SK-N-SH (cell line): ENCODE measurements at regions not wholly inside any gene's neighbourhood (a gene's known extent, or its start where the extent isn't known, plus 50 kb on each side); places are given as distances from the start of the nearest gene placed in this dataset.

ENCODE experiments used
- CTCF ChIA-PET: fragments of 300-600, 350-600 bp; formaldehyde crosslinking; extraction: SDS; loops from one replicate; lab custom pipeline; 2021; lab: Yijun Ruan, JAX
- POLR2A ChIA-PET: fragments of 350-600 bp; sonication (Branson Sonifier 250); formaldehyde crosslinking; extraction: SDS; loops from one replicate; lab custom pipeline; 2020; ENCODE audit warnings: antibody characterized with exemption, inconsistent platforms; lab: Yijun Ruan, JAX
- DNase-seq: peaks from one replicate; pipeline ENCODE4 v3.0.0; 2012
- H2AFZ ChIP-seq: fragments of 200-600 bp; sonication (generic); 2 replicates; pipeline ENCODE4 v1.8.1; 2016; ENCODE audit warnings: antibody characterized with exemption, mild to moderate bottlenecking, low read depth
- H3F3A ChIP-seq: fragments of 200-600 bp; sonication (generic); replicated peaks from 2 replicates; pipeline ENCODE3; 2016; ENCODE audit warnings: antibody characterized with exemption, mild to moderate bottlenecking; ENCODE audit not compliant: insufficient read depth
- H3K27ac ChIP-seq, 2 experiments: fragments of 200-500 bp in 1 of 2; fragments of 200-600 bp in 1 of 2; sonication (Bioruptor generic) in 1 of 2; sonication (generic), shearing (Covaris generic) in 1 of 2; 2 replicates each; pipeline versions ENCODE4 v1.5.1 to v1.6.1; 2014 to 2016; ENCODE audit warnings: low read depth in 2 of 2, inconsistent platforms in 1 of 2, low read length in 1 of 2, mild to moderate bottlenecking in 1 of 2, mixed read lengths in 1 of 2
- H3K27me3 ChIP-seq: fragments of 200-600 bp; sonication (generic), shearing (Covaris generic); 2 replicates; pipeline ENCODE4 v1.6.1; 2016; ENCODE audit warnings: mixed run types; ENCODE audit not compliant: insufficient read depth
- H3K36me3 ChIP-seq, 2 experiments: fragments of 200-500 bp in 1 of 2; fragments of 200-600 bp in 1 of 2; sonication (Bioruptor generic) in 1 of 2; sonication (generic) in 1 of 2; replicated peaks in 1 of 2; 2 replicates each; pipeline versions ENCODE3 to v1.5.1; 2014 to 2016; ENCODE audit warnings: low read length in 1 of 2, mild to moderate bottlenecking in 1 of 2; ENCODE audit not compliant: insufficient read depth in 2 of 2, control insufficient read depth in 1 of 2
- H3K4me1 ChIP-seq, 2 experiments: fragments of 200-500 bp in 1 of 2; fragments of 200-600 bp in 1 of 2; sonication (Bioruptor generic) in 1 of 2; sonication (generic), shearing (Covaris generic) in 1 of 2; 2 replicates each; pipeline versions ENCODE4 v1.5.1 to v1.6.1; 2014 to 2016; ENCODE audit warnings: low read depth in 1 of 2, low read length in 1 of 2, mixed run types in 1 of 2; ENCODE audit not compliant: insufficient read depth in 2 of 2, control insufficient read depth in 1 of 2
- H3K4me2 ChIP-seq: fragments of 200-600 bp; sonication (generic), shearing (Covaris generic); 2 replicates; pipeline ENCODE4 v1.6.1; 2017; ENCODE audit warnings: mixed run types
- H3K4me3 ChIP-seq, 2 experiments: fragments of 200-500 bp in 1 of 2; fragments of 200-600 bp in 1 of 2; sonication (Bioruptor generic) in 1 of 2; sonication (generic), shearing (Covaris generic) in 1 of 2; 2 replicates each; pipeline versions ENCODE4 v1.5.1 to v1.8.1; 2014 to 2016; ENCODE audit warnings: low read depth in 2 of 2, inconsistent platforms in 1 of 2, low read length in 1 of 2, mild to moderate bottlenecking in 1 of 2, mixed read lengths in 1 of 2, moderate library complexity in 1 of 2
- H3K79me2 ChIP-seq: fragments of 200-600 bp; sonication (generic); 2 replicates; pipeline ENCODE4 v1.8.1; 2017; ENCODE audit warnings: mild to moderate bottlenecking; ENCODE audit not compliant: insufficient read depth
- H3K9ac ChIP-seq: fragments of 200-600 bp; sonication (generic); 2 replicates; pipeline ENCODE4 v1.6.1; 2017; ENCODE audit warnings: mixed run types
- H3K9me2 ChIP-seq: fragments of 200-600 bp; sonication (generic); 2 replicates; pipeline ENCODE4 v1.6.1; 2017; ENCODE audit warnings: mixed run types
- H3K9me3 ChIP-seq: fragments of 200-600 bp; sonication (generic); 2 replicates; pipeline ENCODE4 v1.6.1; 2017; ENCODE audit warnings: mixed run types, mild to moderate bottlenecking, moderate library complexity
- H4K20me1 ChIP-seq: fragments of 200-600 bp; sonication (generic); 2 replicates; pipeline ENCODE4 v1.6.1; 2017; ENCODE audit warnings: mild to moderate bottlenecking, mixed run types; ENCODE audit not compliant: insufficient read depth
- ELF1 ChIP-seq: IDR thresholded peaks from 2 replicates; pipeline ENCODE4 v1.4.0; 2012
- EP300 ChIP-seq, 2 experiments: IDR thresholded peaks; 2 replicates each; pipeline versions ENCODE4 v1.4.0 to v1.6.1; 2012; ENCODE audit warnings: borderline replicate concordance in 1 of 2, low read depth in 1 of 2, low read length in 1 of 2
- EZH2phosphoT487 ChIP-seq: fragments of 200-600 bp; sonication (generic); IDR thresholded peaks from 2 replicates; pipeline ENCODE4 v1.6.1; 2017; ENCODE audit warnings: low read depth, mixed run types, mild to moderate bottlenecking, antibody characterized with exemption, moderate library complexity, borderline replicate concordance
- JUND ChIP-seq: IDR thresholded peaks from 2 replicates; pipeline ENCODE4 v1.4.0; 2012
- NFIC ChIP-seq: IDR thresholded peaks from 2 replicates; pipeline ENCODE4 v1.4.0; 2012; ENCODE audit warnings: borderline replicate concordance
- RCOR1 ChIP-seq: fragments of 150-350 bp; IDR thresholded peaks from 2 replicates; pipeline ENCODE4 v1.6.1; 2017; ENCODE audit warnings: antibody characterized with exemption, low read length
- SMC3 ChIP-seq: IDR thresholded peaks from 2 replicates; pipeline ENCODE4 v1.6.1; 2012; ENCODE audit warnings: low read depth, low read length, improper control_type of control experiment
- TAF1 ChIP-seq: IDR thresholded peaks from 2 replicates; pipeline ENCODE4 v1.6.1; 2012; ENCODE audit warnings: low read depth, mild to moderate bottlenecking, low read length, moderate library complexity, borderline replicate concordance
- TCF12 ChIP-seq: IDR thresholded peaks from 2 replicates; pipeline ENCODE4 v1.4.0; 2012
- YY1 ChIP-seq: IDR thresholded peaks from 2 replicates; pipeline ENCODE4 v1.4.0; 2012; ENCODE audit warnings: low read depth, mild to moderate bottlenecking
- WGBS: methylation state at CpG from one replicate; pipeline ENCODE4 v1.1.6; 2017; ENCODE audit warnings: low lambda C conversion rate; 5-methylcytosine and 5-hydroxymethylcytosine counted together
- TF ChIP-seq, protein P1 (sequence below): fragments of 200-600 bp; sonication (generic); IDR thresholded peaks from 2 replicates; pipeline ENCODE4 v1.6.1; 2017; ENCODE audit warnings: antibody characterized with exemption, mild to moderate bottlenecking, moderate library complexity
- TF ChIP-seq, protein P2 (sequence below): IDR thresholded peaks from 2 replicates; pipeline ENCODE4; 2012
- TF ChIP-seq, protein P3 (sequence below): fragments of 150-350 bp; IDR thresholded peaks from 2 replicates; pipeline ENCODE4 v1.6.1; 2017; ENCODE audit warnings: antibody characterized with exemption, low read length, low read depth, borderline replicate concordance
- TF ChIP-seq, protein P4 (sequence below): IDR thresholded peaks from 2 replicates; pipeline ENCODE4 v1.4.0; 2012; ENCODE audit warnings: low read depth, borderline replicate concordance
- TF ChIP-seq, protein P5 (sequence below): IDR thresholded peaks from 2 replicates; pipeline ENCODE4 v1.6.1; 2012; ENCODE audit warnings: mild to moderate bottlenecking, low read depth, low read length, moderate library complexity

DNA sequence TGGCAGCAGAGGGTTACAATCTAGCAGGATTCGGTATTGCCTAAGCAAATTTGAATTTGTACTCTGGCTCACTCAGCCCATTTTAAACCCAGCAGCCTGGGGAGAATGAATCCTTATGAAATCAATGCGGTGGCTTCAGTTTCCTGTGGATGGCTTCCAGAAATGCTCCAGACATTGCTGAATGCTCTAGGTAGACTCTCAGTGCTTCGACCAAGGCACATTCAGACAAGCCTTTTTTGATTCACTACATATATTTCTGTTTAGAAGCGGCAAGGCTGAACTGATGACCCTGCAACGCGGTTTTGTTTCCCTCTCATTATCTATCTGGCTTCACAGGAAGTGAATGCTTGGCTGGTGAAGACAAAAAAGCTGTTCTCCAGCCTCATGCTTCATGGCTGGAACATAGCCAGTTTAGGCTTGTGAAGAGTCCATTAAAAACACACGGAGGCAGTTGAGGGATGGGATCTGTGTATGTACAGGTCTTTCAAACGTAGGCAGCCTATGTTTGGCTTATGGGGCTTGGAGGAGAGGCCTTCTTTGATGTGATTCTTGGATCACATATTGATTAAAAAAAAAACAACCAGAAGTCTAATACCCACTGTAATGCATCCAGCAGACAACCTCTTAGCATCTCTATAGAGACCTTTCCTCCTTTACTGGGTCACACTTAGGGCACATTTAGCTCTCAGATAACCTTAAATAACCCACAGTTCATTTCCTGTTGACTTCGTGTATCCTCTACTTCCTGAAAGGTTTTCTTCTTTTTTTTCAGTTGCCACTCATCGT, 400.2 kb upstream of the TBL1XR1 start (continued):
- no peak for TF ChIP-seq EZH2phosphoT487
- peak; percentile 6; the same call in 1 of the 2 replicates for TF ChIP-seq JUND
- TF ChIP-seq, protein P1, sequence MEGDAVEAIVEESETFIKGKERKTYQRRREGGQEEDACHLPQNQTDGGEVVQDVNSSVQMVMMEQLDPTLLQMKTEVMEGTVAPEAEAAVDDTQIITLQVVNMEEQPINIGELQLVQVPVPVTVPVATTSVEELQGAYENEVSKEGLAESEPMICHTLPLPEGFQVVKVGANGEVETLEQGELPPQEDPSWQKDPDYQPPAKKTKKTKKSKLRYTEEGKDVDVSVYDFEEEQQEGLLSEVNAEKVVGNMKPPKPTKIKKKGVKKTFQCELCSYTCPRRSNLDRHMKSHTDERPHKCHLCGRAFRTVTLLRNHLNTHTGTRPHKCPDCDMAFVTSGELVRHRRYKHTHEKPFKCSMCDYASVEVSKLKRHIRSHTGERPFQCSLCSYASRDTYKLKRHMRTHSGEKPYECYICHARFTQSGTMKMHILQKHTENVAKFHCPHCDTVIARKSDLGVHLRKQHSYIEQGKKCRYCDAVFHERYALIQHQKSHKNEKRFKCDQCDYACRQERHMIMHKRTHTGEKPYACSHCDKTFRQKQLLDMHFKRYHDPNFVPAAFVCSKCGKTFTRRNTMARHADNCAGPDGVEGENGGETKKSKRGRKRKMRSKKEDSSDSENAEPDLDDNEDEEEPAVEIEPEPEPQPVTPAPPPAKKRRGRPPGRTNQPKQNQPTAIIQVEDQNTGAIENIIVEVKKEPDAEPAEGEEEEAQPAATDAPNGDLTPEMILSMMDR, result no peak
- TF ChIP-seq EP300 (IDR thresholded peaks at IDR 0.05; ENCODE audit: borderline replicate concordance in 1 of 2, low read depth in 1 of 2, low read length in 1 of 2), result no peak; a peak in 1 of 4 replicates

DNA sequence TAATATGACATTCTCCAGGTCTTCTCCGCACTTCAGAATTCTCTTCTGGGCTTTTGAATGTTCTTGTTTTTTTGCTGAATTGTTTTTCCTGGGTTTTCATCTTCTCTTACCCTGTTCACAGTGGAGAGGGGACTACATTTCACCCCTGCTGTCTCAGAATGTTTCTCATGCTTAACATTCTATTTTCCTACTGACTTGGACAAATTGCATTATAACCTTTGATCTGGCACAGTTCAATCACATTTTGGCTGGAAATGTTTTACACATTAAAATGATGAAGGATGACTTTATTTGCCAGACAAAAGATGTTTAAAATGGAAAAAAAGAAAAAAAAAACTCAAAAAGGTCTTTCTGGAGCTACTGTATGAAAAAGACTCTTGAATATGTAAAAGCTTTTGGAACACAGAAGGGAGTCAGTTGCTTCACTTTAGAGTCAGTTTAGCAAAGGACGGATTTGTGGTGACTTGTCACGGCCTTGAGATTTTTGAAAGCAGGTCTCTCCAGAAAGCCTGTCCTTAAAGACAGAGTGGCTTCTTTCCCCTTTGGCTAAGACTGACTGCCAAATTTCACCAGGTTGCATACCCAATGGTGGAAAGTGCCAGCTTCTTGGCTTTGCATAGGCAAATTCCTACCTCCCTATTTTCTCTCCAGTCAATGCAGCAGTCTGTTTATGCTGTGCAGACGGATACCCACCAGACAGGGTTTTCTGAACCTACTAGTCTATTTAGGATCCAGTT, 401.0 kb upstream of the TBL1XR1 start:
- peaks cover 45% of the 10 kb centered on the region for H3F3A ChIP-seq
- no peaks in the 10 kb centered on the region for H4K20me1 ChIP-seq
- peak overlapping the region; percentile 61 for H2AFZ ChIP-seq
- POLR2A ChIA-PET, result interaction anchor here (1.0 kb wide), 1 partner anchor 81 kb away, joined by 3 read pairs; no protein-coding TSS in a partner anchor
- no peak overlapping the region for H3K9ac ChIP-seq
- CTCF ChIA-PET, result no interaction called here
- H3K27ac ChIP-seq, result peak overlapping the region; percentile 83 to 95
- no peaks in the 10 kb centered on the region for H3K79me2 ChIP-seq
- no peak for DNase-seq
- no peaks in the 10 kb centered on the region for H3K9me2 ChIP-seq
- H3K4me2 ChIP-seq, result peak overlapping the region; percentile 61; the same call in 1 of the 2 replicates
- H3K9me3 ChIP-seq, result no peaks in the 10 kb centered on the region
- WGBS, result 79% methylated on average over 4 of the region's 4 CpGs
- no peaks in the 10 kb centered on the region for H3K27me3 ChIP-seq
- H3K36me3 ChIP-seq, result no peaks in the 10 kb centered on the region
- H3K4me1 ChIP-seq, result peaks cover 33 to 39% of the 10 kb centered on the region in 2 experiments
- TF ChIP-seq NFIC (0 out of 2 replicates have a peak, but pooled peaks have one; percentile 9), SMC3 (no peak), TCF12 (peak; percentile 92), YY1 (no peak)
- TF ChIP-seq, protein P2, sequence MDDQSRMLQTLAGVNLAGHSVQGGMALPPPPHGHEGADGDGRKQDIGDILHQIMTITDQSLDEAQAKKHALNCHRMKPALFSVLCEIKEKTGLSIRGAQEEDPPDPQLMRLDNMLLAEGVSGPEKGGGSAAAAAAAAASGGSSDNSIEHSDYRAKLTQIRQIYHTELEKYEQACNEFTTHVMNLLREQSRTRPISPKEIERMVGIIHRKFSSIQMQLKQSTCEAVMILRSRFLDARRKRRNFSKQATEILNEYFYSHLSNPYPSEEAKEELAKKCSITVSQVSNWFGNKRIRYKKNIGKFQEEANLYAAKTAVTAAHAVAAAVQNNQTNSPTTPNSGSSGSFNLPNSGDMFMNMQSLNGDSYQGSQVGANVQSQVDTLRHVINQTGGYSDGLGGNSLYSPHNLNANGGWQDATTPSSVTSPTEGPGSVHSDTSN, result peak; percentile 75
- no peak overlapping the region for H3K4me3 ChIP-seq

DNA sequence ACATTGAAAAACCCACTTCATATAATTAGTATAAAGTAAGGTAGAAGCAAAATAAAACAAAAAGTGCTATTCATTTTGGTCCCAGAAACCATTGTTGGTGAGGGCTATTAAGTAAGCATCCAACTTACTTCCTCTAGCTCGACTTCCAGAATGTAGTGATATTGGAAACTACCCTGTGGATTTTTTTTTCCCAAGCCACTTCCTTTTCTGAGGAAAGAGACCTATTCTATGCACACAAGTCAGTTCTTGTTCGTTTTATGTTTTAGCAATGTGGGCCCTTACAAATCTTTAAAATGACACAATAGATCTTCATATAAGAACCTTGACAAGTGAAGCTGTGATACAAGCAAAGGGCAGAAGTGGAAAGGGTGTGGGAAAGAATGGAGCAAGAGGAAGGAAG, 402.0 kb upstream of the TBL1XR1 start:
- no peaks in the 10 kb centered on the region for H3K9me3 ChIP-seq
- H2AFZ ChIP-seq, result no peak overlapping the region
- H3K27ac ChIP-seq, result peak overlapping the region in 1 of 2 experiments; percentile 95; a peak in 2 of 4 replicates
- H3K36me3 ChIP-seq, result no peaks in the 10 kb centered on the region
- H3K79me2 ChIP-seq, result no peaks in the 10 kb centered on the region
- 83% methylated on average over 2 of the region's 2 CpGs for WGBS
- no peak for DNase-seq
- H3K4me2 ChIP-seq, result no peak overlapping the region
- H3K4me1 ChIP-seq, result peaks cover 32 to 33% of the 10 kb centered on the region in 2 experiments
- no peak overlapping the region for H3K4me3 ChIP-seq
- H3F3A ChIP-seq, result peaks cover 40% of the 10 kb centered on the region
- ChIA-PET CTCF (no interaction called here), POLR2A (no interaction called here)
- H3K9me2 ChIP-seq, result no peaks in the 10 kb centered on the region
- no peaks in the 10 kb centered on the region for H3K27me3 ChIP-seq
- H3K9ac ChIP-seq, result no peak overlapping the region
- H4K20me1 ChIP-seq, result no peaks in the 10 kb centered on the region
- no peak for TF ChIP-seq ELF1
- TF ChIP-seq, protein P3, sequence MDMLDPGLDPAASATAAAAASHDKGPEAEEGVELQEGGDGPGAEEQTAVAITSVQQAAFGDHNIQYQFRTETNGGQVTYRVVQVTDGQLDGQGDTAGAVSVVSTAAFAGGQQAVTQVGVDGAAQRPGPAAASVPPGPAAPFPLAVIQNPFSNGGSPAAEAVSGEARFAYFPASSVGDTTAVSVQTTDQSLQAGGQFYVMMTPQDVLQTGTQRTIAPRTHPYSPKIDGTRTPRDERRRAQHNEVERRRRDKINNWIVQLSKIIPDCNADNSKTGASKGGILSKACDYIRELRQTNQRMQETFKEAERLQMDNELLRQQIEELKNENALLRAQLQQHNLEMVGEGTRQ, result no peak
- TF ChIP-seq EP300 (IDR thresholded peaks at IDR 0.05; ENCODE audit: borderline replicate concordance in 1 of 2, low read depth in 1 of 2, low read length in 1 of 2), result no peak
- TF ChIP-seq, protein P4, sequence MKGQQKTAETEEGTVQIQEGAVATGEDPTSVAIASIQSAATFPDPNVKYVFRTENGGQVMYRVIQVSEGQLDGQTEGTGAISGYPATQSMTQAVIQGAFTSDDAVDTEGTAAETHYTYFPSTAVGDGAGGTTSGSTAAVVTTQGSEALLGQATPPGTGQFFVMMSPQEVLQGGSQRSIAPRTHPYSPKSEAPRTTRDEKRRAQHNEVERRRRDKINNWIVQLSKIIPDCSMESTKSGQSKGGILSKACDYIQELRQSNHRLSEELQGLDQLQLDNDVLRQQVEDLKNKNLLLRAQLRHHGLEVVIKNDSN, result no peak
- no peak for TF ChIP-seq EZH2phosphoT487
- no peak for TF ChIP-seq SMC3
- no peak for TF ChIP-seq TAF1
- TF ChIP-seq, protein P5, sequence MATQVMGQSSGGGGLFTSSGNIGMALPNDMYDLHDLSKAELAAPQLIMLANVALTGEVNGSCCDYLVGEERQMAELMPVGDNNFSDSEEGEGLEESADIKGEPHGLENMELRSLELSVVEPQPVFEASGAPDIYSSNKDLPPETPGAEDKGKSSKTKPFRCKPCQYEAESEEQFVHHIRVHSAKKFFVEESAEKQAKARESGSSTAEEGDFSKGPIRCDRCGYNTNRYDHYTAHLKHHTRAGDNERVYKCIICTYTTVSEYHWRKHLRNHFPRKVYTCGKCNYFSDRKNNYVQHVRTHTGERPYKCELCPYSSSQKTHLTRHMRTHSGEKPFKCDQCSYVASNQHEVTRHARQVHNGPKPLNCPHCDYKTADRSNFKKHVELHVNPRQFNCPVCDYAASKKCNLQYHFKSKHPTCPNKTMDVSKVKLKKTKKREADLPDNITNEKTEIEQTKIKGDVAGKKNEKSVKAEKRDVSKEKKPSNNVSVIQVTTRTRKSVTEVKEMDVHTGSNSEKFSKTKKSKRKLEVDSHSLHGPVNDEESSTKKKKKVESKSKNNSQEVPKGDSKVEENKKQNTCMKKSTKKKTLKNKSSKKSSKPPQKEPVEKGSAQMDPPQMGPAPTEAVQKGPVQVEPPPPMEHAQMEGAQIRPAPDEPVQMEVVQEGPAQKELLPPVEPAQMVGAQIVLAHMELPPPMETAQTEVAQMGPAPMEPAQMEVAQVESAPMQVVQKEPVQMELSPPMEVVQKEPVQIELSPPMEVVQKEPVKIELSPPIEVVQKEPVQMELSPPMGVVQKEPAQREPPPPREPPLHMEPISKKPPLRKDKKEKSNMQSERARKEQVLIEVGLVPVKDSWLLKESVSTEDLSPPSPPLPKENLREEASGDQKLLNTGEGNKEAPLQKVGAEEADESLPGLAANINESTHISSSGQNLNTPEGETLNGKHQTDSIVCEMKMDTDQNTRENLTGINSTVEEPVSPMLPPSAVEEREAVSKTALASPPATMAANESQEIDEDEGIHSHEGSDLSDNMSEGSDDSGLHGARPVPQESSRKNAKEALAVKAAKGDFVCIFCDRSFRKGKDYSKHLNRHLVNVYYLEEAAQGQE, result no peak
- no peak for TF ChIP-seq RCOR1
